Activated CD4-positive, CD25-positive, alpha-beta regulatory T cell (primary cell): ENCODE measurements at regions not wholly inside any gene's neighbourhood (a gene's known extent, or its start where the extent isn't known, plus 50 kb on each side); places are given as distances from the start of the nearest gene placed in this dataset.
A peak's percentile ranks its signal among the peaks of the same experiment; 100 is the strongest.

Experiments used
- DNase-seq, 4 experiments: peaks; one replicate each; lab custom pipeline; 2025; lab: John Stamatoyannopoulos, UW

- DNase-seq, result no peak
These were observed 388.4 kb downstream of the BCOR start for GRCh38 chrX:39709364-39709763.

DNA sequence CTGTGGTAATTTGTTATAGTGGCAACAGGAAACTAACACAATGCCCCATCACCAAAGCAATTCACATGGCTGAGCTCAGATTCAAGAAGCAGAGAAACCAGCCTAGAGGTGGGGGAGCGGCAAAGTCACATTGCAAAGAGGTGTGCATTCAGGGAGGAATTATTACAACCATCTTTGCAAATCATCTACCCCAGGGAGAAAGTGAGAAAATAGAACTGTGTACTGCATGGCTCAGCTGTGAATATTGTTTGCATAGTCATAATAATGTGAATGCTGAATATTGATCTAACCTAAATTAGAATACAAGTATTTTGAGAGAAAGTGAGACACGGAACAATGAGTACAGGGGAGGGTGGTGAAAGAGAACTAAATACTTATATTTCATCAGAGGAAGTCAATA lies 387.9 kb downstream of the BCOR start:
- no peak for DNase-seq

- DNase-seq, result no peak
These were observed 387.0 kb downstream of the BCOR start for GRCh38 chrX:39710776-39711175.

- no peak for DNase-seq
These were observed 383.3 kb downstream of the BCOR start for GRCh38 chrX:39714471-39714870.

GRCh38 chrX:39716401-39716800 lies 381.4 kb downstream of the BCOR start:
- no peak for DNase-seq

GRCh38 chrX:39716802-39717540 lies 380.8 kb downstream of the BCOR start:
- no peak for DNase-seq

DNA sequence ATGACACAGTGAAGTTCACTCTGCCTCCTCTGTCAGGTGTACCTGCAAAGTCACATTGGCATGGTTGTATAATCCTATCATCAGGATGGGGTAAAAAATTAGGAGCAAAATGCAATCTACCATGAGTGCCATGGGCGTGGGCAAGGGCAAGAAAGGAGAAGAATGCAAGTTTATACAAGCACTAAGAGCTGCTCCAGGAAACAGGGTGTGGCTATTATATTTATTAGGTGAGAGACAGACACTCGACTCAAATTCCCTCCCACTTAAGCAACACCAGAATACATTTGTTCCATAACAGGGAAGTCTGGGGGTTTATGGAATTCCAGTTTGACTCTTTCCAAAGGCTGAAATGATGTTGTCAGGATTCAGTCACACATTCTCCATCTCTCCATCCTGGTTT lies 378.8 kb downstream of the BCOR start:
- DNase-seq, result no peak

DNA sequence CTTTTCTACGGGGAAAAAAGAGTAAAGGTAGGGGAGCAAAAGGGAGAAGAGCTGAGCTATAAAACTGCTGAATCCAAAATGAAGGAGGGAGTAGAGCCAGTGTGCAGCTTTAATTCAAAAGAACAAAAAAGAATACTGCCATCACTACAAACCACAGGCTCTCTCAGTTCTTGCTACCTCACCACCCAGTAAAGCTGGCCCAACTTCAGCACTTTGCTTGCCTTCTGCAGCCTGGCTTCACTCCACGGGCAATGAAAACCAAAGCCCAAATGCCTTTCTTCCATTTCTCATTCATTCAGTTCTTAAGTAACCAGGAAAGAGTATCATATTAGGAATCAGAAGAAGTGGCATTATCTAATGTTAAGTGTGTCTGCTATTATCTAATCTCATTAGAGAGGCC lies 376.8 kb downstream of the BCOR start:
- DNase-seq, result no peak

GRCh38 chrX:39721566-39722279 lies 376.0 kb downstream of the BCOR start:
- no peak for DNase-seq

DNA sequence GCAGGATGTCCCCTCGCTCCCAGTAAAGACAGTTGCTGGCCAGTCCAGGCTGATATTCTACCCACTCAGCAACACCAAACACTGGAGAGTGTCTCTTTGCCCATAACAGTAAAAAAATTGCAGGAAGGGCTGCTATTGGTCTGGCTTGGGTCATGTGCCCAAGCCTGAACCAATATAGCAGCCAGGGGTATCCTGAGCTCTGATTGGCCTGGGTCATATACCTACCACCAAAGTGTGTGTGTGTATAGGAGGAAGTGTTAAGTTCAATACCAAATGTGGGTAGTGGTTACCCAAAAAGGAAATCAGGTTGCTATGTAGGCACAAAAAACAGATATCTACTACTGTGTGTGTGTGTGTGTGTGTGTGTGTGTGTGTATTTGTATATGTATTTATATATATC lies 373.2 kb downstream of the BCOR start:
- no peak for DNase-seq

GRCh38 chrX:39725114-39725513 lies 372.6 kb downstream of the BCOR start:
- DNase-seq, result no peak

DNA sequence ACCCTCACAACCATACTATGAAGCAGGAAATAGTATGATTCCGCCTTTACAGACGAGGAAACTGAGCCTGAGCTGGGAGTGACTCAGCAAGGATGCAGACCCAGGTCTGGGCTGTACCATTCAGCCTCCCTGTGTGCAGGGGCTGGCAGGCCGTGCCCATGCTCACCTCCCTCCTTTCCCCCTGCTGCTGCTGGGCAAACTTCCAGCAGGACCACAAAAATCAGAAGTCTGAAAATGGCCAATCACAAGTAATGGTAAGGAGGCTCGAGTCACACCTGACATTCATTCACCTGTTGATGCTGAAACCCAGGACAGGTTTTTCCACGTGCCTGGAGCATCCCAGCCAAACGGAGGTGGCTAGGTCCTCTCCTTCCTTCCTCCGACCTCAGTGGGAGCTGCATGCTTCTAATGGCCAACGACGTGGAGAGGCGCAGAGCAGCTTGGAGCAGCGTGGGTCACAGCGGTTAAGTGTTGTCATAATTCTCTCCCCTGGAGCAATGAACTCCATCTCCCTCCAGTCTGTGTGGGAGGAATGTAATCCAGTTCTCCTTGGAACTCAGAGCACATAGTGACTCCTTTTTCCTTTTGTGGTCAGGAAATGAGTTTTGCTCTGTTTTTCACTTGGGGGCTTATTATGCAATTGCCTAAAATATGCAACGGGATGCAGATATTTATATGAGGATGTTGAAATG lies 371.7 kb downstream of the BCOR start:
- no peak for DNase-seq

DNA sequence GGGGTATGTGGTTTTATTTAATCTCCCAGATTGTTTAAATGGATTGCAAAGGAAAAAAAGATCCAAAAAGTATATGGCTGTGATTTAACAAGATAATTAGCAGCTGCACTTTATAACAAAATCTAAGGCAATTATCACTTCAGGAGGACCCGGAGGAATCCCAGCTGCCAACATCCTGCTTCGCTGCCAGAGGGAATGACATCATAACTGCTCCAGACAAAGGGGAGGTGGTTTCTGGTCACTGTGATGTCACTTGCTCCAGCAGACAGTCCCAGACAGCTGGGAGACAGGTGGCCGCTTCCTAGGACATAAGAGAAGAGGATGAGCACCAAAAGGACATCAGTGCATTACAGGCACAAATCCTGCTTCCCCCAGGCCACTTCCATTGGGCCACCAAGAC lies 371.0 kb downstream of the BCOR start:
- no peak for DNase-seq

GRCh38 chrX:39728025-39728424 lies 369.7 kb downstream of the BCOR start:
- DNase-seq, result no peak

GRCh38 chrX:39728852-39729598 lies 368.7 kb downstream of the BCOR start:
- DNase-seq, result no peak

DNA sequence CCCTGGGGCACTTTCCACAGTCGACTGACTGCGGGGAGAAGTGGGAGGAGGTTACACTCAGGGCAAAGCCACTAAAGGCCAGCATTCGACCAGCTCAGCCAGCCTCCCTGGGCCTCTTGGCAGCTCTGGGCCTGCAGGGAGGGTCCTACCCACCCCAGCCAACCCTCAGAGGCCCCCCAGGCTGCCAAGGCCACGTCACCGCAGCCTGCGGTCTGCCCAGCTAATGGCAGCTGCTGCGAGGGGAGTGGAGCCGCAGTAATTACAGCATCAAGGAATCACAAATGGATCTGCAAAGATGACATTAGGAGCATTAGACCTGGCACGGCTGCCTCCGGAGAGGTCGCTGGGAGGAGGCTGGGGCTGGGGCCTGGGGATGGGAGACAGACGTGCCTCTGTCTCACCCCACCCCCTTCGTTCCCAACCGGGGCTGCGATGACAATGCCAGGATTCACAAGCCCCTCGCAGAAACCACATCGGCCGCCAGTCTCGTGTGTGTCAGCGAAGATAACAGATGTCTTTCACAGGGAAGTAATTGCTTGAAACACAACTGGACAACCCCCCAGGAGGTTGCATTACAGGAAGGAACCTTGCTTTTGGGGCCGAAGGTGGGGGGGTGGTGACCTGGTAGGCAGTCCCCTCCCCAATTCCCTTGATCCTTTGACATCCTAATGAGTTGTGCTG lies 367.6 kb downstream of the BCOR start:
- no peak for DNase-seq

- peak; percentile 2 to 36 (median 12) for DNase-seq
These were observed 367.0 kb downstream of the BCOR start for GRCh38 chrX:39730662-39731329.

- DNase-seq, result no peak
These were observed 366.5 kb downstream of the BCOR start for GRCh38 chrX:39731330-39731667.

GRCh38 chrX:39731735-39732134 lies 366.0 kb downstream of the BCOR start:
- no peak for DNase-seq

DNA sequence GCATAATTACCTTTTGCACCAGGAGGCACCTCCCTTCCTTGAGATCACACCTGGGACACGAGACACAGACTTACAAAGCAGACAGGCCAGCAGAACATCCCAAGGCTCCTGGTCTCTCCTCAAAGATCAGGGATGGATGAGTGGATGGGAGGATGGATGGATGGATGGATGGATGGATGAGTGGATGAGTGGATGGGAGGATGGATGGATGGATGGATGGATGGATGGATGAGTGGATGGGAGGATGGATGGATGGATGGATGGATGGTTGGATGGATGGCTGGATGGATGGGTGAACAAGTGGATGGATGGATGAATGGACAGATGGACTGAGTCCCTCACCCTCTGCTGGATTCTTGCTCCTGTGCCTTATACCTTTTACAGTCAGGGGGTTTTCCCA lies 364.0 kb downstream of the BCOR start:
- no peak for DNase-seq

DNA sequence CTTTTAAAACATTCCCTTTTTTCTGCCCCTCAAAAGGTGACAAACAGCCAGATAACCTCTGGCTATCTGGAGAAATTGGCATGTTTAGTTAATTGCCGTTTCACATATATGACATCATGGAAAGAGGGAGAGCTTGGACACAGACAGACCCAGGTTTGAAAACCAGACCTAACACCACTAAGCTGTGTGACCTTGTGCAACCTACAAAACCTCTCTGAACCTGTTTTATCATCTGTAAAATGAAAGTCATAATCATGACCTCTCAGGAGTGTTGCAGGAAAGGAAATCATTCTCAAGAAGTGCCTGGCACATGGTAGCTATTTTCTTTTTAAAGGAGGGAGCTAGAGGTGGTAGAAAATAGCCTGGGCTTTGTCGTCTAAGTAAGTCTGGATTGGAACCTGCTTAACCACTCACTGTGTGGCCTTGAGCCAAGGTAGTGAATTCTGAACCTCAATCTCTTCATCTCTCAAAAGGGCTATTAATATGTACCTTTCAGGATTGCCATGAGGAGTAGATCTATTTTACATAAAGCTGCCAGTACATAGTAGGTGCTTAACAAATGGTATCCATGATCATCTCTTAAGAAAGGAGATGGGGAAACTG lies 363.5 kb downstream of the BCOR start:
- DNase-seq, result no peak
